ENCODE measurements at regions not wholly inside any gene's neighbourhood (a gene's known extent, or its start where the extent isn't known, plus 50 kb on each side); places are given as distances from the start of the nearest gene placed in this dataset.

DNA sequence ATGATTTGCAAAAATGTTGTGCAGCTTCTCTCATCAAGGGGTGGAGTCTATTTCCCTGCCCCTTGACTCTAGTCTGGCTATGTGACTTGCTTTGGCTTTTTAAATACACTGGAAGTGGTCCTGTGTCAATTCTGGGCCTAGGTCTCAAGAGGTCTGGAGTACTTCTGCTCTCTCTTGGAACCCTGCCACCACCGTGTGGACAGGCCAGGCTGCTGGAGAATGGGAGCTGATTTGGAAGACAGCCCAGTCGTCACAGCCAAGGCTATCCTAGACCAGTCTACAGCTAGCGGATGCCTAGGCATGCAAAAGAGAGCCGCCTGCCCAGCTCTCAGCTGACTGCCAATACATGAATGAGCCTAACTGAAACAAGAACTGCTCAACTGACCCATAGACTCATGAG is 56.7 kb upstream of the CLINT1 start:
- TF ChIP-seq, protein P1, sequence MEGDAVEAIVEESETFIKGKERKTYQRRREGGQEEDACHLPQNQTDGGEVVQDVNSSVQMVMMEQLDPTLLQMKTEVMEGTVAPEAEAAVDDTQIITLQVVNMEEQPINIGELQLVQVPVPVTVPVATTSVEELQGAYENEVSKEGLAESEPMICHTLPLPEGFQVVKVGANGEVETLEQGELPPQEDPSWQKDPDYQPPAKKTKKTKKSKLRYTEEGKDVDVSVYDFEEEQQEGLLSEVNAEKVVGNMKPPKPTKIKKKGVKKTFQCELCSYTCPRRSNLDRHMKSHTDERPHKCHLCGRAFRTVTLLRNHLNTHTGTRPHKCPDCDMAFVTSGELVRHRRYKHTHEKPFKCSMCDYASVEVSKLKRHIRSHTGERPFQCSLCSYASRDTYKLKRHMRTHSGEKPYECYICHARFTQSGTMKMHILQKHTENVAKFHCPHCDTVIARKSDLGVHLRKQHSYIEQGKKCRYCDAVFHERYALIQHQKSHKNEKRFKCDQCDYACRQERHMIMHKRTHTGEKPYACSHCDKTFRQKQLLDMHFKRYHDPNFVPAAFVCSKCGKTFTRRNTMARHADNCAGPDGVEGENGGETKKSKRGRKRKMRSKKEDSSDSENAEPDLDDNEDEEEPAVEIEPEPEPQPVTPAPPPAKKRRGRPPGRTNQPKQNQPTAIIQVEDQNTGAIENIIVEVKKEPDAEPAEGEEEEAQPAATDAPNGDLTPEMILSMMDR (conservative IDR thresholded peaks at IDR 0.05; ENCODE audit: low read length): peak; percentile 18; the same call in 1 of the 2 replicates
- no peak for TF ChIP-seq EZH2phosphoT487 (IDR thresholded peaks at IDR 0.05; ENCODE audit: borderline replicate concordance, low read depth, low read length)
